ENCODE measurements at regions not wholly inside any gene's neighbourhood (a gene's known extent, or its start where the extent isn't known, plus 50 kb on each side); places are given as distances from the start of the nearest gene placed in this dataset.
"Not testable (repeated sequence)": the region's sequence is repeated elsewhere in the genome, so short reads cannot be mapped to it uniquely, and the experiment has no call there.

DNA sequence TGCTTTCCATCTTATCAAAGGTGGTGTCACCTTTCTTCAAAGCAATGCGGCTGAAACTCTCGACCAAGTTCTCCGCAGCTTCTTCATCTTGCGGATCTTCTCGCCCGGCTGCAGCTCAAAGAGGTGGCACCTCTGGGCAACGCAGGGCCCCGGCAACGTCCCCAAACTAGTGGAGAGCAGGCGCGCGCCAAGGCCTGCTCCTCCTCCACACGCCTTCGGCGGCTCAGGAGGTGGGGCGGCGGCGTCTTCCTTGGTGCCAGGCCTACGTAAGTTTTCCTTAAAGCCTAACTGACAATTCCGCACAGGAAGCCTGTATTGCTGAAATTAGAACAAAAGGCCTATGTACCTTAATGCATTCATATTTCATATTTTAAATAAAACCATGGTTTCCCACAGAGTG, 112.0 kb downstream of the TMX1 start:
- no peak for DNase-seq (ENCODE audit: low read depth)

DNA sequence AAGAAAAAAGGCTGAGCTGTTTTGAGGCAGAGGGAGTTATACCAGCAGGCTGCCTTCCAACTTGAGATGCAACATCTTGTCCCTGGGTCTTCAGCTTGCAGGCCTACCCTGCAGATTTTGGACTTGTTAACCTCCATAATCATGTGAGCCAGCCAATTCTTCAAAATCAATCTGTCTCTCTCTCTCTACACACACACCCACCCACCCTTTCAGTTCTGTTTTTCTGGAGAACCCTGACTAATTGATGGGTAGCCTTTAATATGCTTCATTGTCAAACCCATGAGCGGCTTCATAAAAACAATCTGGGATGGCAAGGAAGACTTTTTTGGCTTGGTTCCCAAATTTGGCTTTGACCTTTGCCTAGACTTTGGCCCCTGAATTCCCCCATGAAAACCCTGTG, 113.9 kb downstream of the TMX1 start:
- no peak for DNase-seq (ENCODE audit: low read depth)

DNA sequence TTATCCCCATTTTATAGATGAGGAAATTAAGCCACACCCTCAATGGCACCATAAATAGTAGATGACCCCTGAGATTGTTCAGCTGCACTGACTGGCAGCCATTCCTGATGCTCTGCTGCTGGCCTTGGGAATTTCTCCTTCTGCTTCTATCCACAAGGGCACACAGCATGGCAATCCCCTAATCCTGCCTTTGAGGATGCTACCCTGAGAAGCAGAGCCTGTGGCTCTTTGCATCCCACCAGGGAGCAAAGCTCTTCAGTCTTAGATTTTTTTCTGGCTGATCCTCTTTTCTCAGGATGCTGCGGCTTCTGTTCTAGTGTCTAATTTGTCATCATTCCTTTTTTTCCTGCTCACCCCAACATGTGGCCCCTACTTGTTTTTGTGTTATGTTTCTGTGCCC, 114.8 kb downstream of the TMX1 start:
- no peak for DNase-seq (ENCODE audit: low read depth)

DNA sequence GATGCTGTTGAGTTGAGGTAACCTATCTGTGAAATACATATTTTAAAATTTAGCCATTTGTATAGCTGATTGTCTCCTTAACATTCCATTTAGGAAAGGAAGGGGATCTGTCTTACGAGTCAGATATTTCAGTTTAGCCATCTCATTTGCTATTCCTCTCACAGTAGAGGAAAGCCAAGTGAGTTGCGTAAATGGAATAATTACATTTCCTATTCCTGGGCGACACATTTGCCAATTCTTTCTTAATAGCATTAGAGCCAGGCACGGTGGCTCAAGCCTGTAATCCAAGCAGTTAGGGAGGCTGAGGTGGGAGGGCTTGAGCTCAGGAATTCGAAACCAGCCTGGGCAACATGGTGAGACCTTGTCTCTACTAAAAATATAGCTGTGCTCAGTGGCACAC, 116.3 kb downstream of the TMX1 start:
- no peak for DNase-seq (ENCODE audit: low read depth)

DNA sequence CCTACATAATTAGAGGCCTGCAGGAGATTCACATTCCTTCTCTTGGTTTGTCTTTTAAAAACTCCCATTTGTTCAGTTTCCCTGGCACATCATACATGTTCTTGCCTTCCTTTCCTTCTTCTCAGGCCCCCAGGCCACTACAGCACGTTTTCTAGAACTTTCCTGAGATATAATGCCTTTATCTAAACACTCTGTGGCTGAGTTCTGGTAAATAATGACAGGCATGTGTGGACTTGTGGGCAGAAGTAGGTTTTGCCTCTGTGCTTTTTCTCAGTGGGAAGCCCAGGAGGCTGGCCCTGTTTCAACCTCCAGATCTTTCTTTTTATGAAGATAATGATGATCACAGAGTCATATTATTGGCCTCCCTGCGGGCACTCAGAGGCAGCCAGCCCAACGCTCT, 117.2 kb downstream of the TMX1 start:
- no peak for DNase-seq (ENCODE audit: low read depth)

DNA sequence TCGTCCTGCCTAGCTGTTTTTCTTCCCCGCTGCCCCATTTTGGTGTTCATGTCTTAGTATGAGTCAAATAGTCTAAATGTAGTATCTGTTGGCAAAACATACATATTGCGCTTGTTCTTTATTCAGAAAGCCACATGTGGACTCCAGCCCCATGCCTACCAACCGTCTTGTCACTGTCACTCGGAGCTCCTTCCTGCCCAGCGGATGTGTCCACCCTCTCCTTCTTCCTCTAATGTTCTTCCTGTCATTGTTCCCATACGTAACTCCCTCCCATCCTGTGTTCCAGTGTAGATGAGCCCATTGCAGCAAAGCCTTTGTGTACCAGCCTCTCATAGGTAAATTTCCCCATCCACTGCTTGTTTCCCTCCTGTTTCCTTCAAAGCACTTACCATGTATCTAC, 120.5 kb downstream of the TMX1 start:
- no peak for DNase-seq (ENCODE audit: low read depth)

DNA sequence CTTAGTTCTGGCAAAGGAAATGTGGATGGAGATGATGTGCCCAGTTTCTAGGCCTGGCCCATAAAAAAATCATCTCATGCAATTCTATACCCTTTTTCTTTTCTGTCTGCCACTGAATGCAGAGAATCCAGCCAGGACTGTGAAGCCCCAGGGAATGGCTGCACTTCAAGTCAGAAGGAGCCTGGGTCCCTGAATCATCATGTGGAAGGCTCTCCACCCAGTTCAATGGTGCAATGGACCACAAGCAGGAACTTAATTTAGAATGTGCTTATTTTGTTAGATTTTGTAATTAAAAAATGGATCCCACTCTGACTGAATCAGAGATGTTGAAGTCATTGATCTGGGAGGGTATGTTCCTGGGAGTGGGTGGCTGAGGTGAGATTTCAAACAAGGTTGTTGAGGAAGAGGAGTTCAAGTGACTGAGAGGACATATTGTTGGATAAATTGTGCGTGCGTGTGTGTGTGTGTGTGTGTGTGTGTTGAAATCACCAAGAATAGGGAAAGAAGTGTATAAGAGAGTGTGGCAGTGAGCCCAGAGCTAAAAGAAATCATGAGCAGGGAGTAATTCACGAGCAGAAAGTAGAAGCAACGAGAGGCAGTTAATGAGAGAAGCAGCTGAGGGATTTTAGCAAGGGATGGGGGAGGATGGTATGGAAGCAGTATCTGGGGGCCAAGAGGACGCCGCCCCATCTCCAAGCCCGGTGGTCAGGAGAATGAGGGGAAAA, 125.4 kb downstream of the TMX1 start:
- no peak for DNase-seq (ENCODE audit: low read depth)

DNA sequence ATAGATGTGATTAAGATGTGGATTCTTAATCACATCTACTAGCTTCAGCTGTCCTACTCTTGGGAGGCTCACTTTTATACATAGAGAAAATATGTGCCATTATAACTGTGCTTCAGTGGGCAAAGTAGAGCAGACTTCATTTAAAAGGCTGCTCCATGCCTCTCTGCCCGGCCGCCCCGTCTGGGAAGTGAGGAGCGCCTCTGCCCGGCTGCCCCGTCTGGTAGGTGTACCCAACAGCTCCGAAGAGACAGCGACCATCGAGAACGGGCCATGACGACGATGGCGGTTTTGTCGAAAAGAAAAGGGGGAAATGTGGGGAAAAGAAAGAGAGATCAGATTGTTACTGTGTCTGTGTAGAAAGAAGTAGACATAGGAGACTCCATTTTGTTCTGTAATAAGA, 126.4 kb downstream of the TMX1 start:
- not testable (repeated sequence) for DNase-seq (ENCODE audit: low read depth)

DNA sequence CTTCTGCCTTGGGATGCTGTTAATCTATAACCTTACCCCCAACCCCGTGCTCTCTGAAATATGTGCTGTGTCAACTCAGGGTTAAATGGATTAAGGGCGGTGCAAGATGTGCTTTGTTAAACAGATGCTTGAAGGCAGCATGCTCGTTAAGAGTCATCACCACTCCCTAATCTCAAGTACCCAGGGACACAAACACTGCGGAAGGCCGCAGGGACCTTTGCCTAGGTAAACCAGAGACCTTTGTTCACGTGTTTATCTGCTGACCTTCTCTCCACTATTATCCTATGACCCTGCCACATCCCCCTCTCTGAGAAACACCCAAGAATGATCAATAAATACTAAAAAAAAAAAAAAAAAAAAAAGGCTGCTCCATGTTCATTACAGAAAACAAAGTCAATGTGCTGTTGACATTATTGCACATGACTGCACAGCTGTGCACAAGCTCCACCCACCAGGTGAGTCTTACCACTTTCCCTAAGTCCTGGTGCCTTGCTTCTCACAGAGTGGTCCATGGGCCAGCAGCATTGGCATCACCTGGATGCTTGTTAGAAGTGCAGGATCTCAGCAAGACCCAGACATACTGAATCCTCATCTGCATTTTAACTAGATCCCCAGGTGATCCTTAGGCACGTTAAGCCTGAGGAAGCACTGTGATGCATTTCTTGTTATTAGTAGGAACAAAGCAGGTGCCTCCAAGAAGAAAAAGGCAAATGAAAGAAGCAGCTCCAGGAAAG, 127.0 kb downstream of the TMX1 start:
- not testable (repeated sequence) for DNase-seq (ENCODE audit: low read depth)

DNA sequence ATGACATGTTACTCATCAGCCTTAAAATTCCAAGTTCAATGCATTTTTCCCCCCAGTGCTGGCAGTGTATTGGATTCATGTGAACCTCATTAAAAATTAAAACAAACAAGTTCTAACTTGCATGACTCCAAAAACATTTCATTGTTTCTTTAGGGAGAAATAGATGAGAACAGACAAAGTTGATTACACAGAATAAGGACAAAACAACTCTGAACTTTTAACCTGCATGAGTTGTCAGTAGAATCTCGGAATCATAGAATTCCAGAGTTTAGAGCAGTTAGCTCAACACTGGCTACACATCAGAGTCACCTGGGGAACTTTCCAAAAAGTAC, 127.5 kb downstream of the TMX1 start:
- no peak for DNase-seq (ENCODE audit: low read depth)

DNA sequence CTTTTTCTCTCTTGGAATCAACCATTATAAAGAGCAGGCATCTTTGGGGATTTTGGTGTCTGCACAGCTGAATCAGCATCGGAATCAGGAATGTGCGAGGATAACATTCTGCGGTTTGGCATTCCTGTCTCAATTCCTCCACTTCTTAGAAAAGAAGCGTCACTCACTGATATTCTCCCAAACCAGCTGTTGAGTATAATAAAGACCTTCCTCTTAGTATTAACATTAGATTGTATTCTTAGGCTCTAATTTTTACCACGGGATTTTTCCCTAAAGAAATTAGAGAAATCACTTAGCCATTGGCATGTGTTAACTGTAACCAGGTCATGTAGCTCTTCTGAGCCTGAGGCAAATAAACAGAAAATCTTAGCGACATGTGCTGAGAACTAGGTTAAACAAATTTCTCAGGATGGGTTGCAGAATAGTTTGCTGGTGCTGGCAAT, 128.7 kb downstream of the TMX1 start:
- DNase-seq (ENCODE audit: low read depth) = no peak

DNA sequence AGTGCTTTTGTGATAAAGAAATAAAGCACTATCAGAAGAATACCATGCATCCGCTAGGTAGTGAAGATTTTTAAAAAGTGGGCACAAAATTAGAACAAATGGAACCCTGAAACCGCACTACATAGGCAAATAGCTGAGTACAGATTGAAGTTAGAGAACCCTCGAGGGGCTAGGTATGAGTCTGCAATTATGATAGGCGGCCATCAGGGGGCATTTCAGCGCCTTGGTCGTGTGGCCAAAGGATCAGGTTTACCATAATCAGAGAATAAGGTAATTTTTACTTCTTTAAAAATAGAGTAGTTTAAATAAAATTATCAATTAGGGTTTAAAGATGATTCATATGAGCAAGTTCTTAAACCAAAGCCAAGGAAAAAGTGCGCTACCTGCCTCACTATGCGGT, 129.8 kb downstream of the TMX1 start:
- no peak for DNase-seq (ENCODE audit: low read depth)

DNA sequence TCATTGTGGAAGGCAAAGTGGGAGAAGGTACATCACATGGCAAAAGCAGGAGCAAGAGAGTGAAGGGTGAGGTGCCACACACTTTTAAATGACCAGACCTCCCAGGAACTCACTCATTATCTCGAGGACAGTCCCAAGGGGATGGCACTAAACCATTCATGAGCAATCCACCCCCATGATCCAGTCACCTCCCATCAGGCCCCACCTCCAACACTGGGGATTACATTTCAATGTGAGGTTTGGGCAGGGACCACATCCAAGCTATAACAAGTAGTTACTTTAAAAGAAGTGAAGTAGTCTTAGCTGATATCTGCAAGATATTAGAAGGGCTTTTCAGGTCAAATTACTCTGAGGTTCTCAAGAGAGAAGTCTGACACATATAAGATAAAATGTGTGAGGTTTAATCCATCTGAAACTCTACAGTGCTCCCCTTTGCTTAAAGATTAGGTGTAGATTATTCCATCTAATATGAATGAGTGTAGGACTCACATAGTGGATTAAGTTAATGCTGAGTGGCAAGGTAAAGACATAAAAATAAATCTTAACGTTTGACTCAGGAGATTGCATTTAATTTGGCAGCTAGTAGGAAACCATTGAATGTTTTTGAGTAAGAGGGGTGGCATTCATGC, 130.8 kb downstream of the TMX1 start:
- no peak for DNase-seq (ENCODE audit: low read depth)

DNA sequence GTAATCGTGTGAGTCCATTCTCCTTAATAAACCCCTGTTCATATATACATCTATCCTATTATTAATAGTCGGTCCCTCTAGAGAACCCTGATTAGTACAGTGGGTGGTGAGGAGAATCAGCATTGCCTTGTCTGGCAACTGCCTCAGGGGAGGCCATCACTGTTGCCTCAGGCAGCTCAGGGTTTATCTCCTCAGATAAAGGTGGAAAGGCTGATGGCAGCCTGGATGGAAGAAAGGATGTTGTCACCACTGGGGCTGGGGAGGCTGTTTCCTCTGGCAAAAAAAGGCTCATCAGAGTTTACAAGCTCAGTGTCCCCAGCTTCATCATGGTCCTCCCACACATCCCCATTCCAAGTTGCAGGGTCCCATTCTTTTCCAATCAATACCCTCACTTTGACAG, 137.1 kb downstream of the TMX1 start:
- not testable (repeated sequence) for DNase-seq (ENCODE audit: low read depth)

DNA sequence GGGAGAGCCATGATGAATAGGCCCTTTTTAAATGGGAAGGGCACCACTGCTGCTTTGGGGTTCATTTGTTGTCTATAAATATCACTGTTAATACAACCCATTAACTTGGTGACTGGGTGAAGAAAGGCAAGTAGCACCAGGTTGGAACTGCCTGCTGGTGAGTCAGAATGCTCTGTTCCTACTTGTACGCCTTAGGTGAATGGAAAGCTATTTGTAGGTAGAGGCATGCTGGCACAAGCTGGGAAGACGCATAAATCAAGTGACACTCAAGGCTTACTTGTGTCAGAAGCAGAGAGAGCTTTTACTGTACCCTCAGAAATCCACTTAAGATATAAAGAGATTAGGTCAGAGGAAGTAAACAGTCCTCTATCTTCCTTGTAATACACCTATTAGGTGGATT, 142.5 kb downstream of the TMX1 start:
- DNase-seq (ENCODE audit: low read depth) = no peak

DNA sequence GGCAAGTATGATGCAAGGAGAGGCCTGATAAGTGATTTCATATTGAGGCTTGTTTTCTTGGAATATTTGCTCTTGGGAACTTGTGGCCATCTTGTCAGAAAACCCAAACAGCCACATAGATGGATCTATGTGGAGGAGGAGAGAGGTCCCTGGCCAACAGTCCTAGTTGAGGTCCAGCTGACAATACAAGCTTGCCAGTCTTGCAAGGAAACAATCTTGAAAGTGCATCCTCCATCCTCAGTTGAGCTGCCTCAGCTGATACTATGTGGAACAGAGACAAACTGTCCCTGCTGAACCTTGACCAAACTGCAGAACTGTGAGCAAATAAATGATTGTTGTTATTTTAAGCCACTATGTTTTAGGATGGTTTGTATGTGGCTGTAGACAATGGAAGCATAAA, 146.4 kb downstream of the TMX1 start:
- DNase-seq (ENCODE audit: low read depth) = no peak

DNA sequence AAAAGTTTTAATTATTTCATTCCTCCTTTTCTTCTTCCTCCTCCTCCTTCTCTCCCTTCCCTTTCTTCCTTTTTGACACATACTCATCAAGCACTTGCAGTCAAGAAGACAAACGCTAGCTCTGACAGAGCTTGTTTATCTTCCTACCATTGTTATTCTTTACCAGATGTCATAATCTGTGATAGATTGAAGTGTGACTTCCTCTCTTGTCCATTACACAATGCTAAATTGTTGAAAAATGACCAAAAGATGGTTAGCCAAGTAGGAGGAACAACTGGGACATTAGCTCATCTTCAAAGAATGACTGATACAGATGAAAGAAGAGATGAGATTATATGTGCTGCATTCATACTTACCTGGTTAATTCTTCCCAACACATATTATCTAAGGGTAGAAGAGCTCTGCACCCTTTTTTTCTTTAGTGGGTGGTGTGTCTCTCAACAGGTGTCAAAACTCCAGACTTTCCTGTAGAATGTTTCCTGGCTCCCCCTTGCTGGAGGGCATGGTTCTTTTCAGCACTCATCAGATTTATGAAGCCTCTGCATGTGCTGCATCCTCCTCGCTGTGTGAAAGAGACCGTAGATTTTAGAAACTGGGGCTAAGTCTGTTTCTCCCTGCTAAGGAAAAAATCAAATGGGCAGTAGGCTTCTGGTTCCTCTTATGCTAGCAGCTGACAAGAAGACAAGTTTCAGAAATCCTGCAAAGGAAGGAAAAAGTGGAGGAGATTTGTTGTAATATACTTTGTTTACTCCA, 147.1 kb downstream of the TMX1 start:
- DNase-seq (ENCODE audit: low read depth) = no peak

DNA sequence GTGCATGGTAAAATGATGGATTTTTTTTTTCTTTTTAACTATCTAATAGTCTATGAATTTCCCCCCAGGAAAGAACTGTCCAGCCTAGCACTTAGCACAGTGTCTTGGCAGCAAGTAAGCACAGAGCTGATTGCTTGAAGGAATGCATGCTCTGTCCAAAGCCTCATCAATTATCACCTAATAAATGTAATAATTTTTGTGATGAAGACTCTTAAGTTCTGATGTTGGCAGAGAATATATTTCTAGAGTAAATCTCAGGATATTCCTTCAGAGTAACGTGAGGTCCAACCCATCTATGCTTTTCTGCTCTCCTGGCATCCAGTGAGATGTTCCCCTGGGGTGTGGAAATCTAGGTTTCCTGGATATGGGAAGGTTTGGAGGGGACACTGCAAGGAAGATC, 152.4 kb downstream of the TMX1 start:
- no peak for DNase-seq (ENCODE audit: low read depth)

DNA sequence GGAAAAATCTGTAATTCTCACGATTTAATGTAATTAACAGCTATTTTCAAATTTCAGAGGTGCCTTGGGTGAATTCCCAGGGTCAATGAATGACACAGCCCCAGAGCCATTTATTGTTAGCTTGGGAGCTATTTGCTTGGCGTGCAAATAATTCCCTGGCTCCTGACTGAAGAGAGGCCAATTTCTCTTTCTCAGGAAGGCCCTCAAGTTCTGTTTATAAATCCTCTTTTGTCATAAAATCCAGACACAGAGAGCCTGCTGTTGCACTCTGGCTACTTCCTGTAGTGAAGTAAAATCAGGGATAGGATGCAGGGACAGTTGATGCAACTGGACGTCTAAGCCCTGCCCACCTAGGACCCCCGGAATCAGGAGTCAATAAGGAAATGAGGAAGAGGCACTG, 154.3 kb downstream of the TMX1 start:
- DNase-seq (ENCODE audit: low read depth) = no peak

DNA sequence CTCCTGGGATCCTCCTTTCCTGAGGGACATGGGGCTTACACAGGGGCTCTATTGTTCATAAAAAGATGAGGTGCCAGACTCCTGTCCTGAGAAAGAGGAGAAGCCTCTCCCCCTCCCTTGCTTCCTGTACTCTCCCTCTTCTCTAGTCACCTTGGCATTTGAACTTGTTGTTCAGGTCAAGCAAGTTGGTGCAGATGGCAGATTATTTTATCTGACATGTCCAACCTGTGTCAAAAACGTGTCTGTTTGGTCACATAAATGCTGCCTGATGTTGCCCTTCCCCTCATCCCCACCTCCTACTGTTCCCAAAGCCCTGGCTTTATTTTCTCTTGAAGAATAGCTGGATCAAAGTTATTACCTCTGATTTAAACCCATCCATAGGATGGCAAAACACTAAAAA, 154.8 kb downstream of the TMX1 start:
- no peak for DNase-seq (ENCODE audit: low read depth)

DNA sequence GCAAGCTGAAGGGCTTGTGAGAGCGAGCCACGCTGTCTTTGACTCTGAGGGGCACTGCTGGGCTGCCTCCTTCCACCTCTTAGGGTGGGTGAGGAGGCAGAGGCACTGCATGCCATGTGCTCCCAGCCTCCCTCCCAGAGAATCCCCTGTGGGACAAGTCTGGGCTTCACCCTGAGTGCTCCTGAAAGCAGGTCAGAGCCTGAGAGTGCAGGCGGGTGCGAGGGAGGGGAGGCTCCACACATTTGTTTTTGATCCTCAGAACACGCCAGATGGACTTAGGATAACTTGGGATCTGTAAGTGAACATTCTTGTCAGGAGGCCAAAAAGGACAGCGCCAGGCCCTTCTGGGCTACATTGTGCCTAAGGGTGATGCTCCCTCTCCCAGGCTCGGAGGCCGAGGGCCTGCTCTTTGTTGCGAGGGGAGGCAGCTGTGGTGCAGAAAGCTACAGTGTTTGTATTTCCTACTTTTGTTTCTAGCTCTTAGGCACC, 155.4 kb downstream of the TMX1 start:
- no peak for DNase-seq (ENCODE audit: low read depth)

DNA sequence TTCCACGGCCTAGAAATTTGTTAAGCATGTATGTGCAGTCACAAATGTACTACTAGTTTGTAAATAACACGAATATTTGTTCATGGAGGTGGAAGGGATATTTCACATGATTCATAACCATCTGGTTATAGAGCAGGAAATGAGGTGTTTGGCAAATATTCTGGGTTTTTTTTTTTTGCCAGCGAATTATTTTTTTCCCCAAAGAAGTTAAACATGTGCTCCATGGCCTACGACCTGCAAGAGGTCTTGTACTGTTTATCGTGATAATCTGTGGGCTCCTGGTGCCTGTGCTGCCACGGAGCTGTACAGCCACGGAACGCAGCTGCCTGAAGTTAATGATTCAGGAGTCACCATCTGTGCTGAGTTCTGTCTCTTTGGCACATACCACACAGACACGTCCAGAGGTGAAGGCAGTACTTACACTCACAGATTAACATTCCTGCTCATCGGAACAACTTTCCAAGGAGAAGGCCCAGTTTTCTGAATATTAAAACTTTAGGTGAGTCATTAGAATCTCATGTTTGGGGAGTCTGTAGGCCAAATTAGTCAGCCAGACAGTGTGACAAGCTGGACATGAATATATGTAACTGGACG, 156.3 kb downstream of the TMX1 start:
- DNase-seq (ENCODE audit: low read depth) = no peak

All from stimulated activated CD8-positive, alpha-beta memory T cell treated with anti-CD3 and anti-CD28 coated beads, Interleukin-15, amount 100 ng/mL, for 1 hour (primary cell).